ENCODE measurements at regions not wholly inside any gene's neighbourhood (a gene's known extent, or its start where the extent isn't known, plus 50 kb on each side); places are given as distances from the start of the nearest gene placed in this dataset.

GRCh38 chr10:128897401-128898129, 569.5 kb upstream of the MGMT start (continued):
- TF ChIP-seq, protein P1, sequence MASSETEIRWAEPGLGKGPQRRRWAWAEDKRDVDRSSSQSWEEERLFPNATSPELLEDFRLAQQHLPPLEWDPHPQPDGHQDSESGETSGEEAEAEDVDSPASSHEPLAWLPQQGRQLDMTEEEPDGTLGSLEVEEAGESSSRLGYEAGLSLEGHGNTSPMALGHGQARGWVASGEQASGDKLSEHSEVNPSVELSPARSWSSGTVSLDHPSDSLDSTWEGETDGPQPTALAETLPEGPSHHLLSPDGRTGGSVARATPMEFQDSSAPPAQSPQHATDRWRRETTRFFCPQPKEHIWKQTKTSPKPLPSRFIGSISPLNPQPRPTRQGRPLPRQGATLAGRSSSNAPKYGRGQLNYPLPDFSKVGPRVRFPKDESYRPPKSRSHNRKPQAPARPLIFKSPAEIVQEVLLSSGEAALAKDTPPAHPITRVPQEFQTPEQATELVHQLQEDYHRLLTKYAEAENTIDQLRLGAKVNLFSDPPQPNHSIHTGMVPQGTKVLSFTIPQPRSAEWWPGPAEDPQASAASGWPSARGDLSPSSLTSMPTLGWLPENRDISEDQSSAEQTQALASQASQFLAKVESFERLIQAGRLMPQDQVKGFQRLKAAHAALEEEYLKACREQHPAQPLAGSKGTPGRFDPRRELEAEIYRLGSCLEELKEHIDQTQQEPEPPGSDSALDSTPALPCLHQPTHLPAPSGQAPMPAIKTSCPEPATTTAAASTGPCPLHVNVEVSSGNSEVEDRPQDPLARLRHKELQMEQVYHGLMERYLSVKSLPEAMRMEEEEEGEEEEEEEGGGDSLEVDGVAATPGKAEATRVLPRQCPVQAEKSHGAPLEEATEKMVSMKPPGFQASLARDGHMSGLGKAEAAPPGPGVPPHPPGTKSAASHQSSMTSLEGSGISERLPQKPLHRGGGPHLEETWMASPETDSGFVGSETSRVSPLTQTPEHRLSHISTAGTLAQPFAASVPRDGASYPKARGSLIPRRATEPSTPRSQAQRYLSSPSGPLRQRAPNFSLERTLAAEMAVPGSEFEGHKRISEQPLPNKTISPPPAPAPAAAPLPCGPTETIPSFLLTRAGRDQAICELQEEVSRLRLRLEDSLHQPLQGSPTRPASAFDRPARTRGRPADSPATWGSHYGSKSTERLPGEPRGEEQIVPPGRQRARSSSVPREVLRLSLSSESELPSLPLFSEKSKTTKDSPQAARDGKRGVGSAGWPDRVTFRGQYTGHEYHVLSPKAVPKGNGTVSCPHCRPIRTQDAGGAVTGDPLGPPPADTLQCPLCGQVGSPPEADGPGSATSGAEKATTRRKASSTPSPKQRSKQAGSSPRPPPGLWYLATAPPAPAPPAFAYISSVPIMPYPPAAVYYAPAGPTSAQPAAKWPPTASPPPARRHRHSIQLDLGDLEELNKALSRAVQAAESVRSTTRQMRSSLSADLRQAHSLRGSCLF (CRISPR knock-in tag; IDR thresholded peaks at IDR 0.05; ENCODE audit: borderline replicate concordance), result no peak
- TF ChIP-seq CREM (IDR thresholded peaks at IDR 0.05) (no peak), CREM (CRISPR knock-in tag; IDR thresholded peaks at IDR 0.05) (no peak), SMAD1 (CRISPR knock-in tag; IDR thresholded peaks at IDR 0.05; ENCODE audit: borderline replicate concordance, low read depth) (no peak), TRIM24 (CRISPR knock-in tag; IDR thresholded peaks at IDR 0.05) (no peak)

- H3K4me2 ChIP-seq (ENCODE audit: low read depth, low read length), result no peak overlapping the region
- no peaks in the 10 kb centered on the region for H4K20me1 ChIP-seq (ENCODE audit: insufficient read depth, low read length)
- DNase-seq (ENCODE audit: low spot score) (no peak), ATAC-seq (no peak), FAIRE-seq (no peak)
- ChIA-PET CTCF (ENCODE audit: low intra/inter-chr PET ratio, low total read pairs) (no interaction called here), POLR2A (no interaction called here)
- no peaks in the 10 kb centered on the region for H3K79me2 ChIP-seq (ENCODE audit: insufficient read depth, low read length)
- no peak overlapping the region for H3K9ac ChIP-seq (ENCODE audit: insufficient read depth, low read depth, low read length)
- no peaks in the 10 kb centered on the region for H3K9me3 ChIP-seq (ENCODE audit: low read length)
- BruUV-seq (replicated peaks), result no TSS peak
- intact Hi-C loops (cut with micrococcal nuclease; ENCODE audit: unreplicated experiment), result no loop called here
- peaks cover 0 to 14% of the 10 kb centered on the region in 2 experiments; a peak in 1 of 5 replicates for H3K27me3 ChIP-seq (ENCODE audit: control insufficient read depth in 1 of 2, insufficient read depth in 2 of 2, low read length in 2 of 2)
- in situ Hi-C loops (cut with HindIII; ENCODE audit: extremely low pct_ligation_motif_present, low pct_unique_long_range_greater_than_20kb), result no loop called here
- H3K4me1 ChIP-seq (ENCODE audit: insufficient read depth, low read length), result no peaks in the 10 kb centered on the region
- WGBS (ENCODE audit: low lambda C conversion rate), result 29% methylated on average over 10 of the region's 10 CpGs
- H3K36me3 ChIP-seq (replicated peaks in 1 of 2; ENCODE audit: control insufficient read depth in 1 of 2, insufficient read depth in 2 of 2, low read length in 2 of 2), result no peaks in the 10 kb centered on the region
- no peak overlapping the region for H3K4me3 ChIP-seq (replicated peaks in 1 of 3; ENCODE audit: insufficient read depth in 1 of 3, low read depth in 2 of 3, low read length in 3 of 3)
- H3K27ac ChIP-seq (ENCODE audit: extremely low read length, insufficient read depth, low read length), result no peak overlapping the region
- H2AFZ ChIP-seq (ENCODE audit: low read length), result no peak overlapping the region
- no peak for TF ChIP-seq SP1 (IDR thresholded peaks at IDR 0.05)
- no peak for TF ChIP-seq SP1 (CRISPR knock-in tag; IDR thresholded peaks at IDR 0.05)
- no peak for TF ChIP-seq ZNF790 (CRISPR knock-in tag; IDR thresholded peaks at IDR 0.05; ENCODE audit: borderline replicate concordance)
- no peak for TF ChIP-seq KAT2B (IDR thresholded peaks at IDR 0.05; ENCODE audit: borderline replicate concordance, low read depth, low read length)
- TF ChIP-seq GFI1 (CRISPR knock-in tag; IDR thresholded peaks at IDR 0.05; ENCODE audit: borderline replicate concordance), result no peak
- no peak for TF ChIP-seq ZFYVE20 (CRISPR knock-in tag; IDR thresholded peaks at IDR 0.05; ENCODE audit: borderline replicate concordance, low read depth)
- TF ChIP-seq THAP11 (CRISPR knock-in tag; IDR thresholded peaks at IDR 0.05), result no peak
- no peak for TF ChIP-seq ZNF18 (CRISPR knock-in tag; IDR thresholded peaks at IDR 0.05; ENCODE audit: insufficient replicate concordance)
- TF ChIP-seq HCFC1 (IDR thresholded peaks at IDR 0.05; ENCODE audit: low read depth, low read length), result no peak
- no peak for TF ChIP-seq PTBP1 (IDR thresholded peaks at IDR 0.05; ENCODE audit: low read depth, low read length, poor library complexity, severe bottlenecking)
- TF ChIP-seq TBP (CRISPR knock-in tag; IDR thresholded peaks at IDR 0.05), result no peak
- no peak for TF ChIP-seq RXRB (CRISPR knock-in tag; IDR thresholded peaks at IDR 0.05; ENCODE audit: borderline replicate concordance)
These were observed 568.7 kb upstream of the MGMT start for GRCh38 chr10:128898133-128898915.

Data from HepG2 (cell line).